ENCODE measurements at regions not wholly inside any gene's neighbourhood (a gene's known extent, or its start where the extent isn't known, plus 50 kb on each side); places are given as distances from the start of the nearest gene placed in this dataset.
"Not testable (repeated sequence)": the region's sequence is repeated elsewhere in the genome, so short reads cannot be mapped to it uniquely, and the experiment has no call there.

DNA sequence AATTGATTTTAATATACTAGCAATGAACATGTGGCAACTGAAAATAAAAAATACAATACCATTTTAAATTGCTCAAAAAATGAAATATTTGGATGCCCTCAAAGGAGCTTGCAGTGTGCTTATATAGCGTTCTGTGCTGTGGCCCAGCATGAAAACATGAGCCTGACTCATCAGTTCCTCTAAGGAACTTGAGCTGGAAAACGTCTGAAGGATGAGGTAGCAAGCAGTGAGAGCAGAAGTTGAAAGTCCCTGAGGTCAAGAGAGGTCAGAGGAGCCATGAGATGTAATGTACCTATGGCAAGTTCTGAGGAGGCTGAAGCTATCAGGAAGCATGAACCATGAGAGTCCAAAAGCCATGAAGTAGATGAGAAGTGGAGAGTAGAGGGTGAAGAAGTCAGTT, 59.7 kb downstream of the HMGB3 start:
- DNase-seq (ENCODE audit: low spot score): no peak

DNA sequence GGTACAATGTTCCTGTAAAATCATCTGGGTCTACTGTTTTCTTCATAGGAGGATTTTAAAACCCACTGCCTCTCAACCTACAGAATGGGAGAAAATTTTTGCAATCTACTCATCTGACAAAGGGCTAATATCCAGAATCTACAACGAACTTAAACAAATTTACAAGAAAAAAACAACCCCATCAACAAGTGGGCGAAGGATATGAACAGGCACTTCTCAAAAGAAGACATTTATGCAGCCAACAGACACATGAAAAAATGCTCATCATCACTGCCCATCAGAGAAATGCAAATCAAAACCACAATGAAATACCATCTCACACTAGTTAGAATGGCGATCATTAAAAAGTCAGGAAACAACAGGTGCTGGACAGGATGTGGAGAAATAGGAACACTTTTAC, 83.2 kb downstream of the HMGB3 start:
- not testable (repeated sequence) for DNase-seq (ENCODE audit: low spot score)

DNA sequence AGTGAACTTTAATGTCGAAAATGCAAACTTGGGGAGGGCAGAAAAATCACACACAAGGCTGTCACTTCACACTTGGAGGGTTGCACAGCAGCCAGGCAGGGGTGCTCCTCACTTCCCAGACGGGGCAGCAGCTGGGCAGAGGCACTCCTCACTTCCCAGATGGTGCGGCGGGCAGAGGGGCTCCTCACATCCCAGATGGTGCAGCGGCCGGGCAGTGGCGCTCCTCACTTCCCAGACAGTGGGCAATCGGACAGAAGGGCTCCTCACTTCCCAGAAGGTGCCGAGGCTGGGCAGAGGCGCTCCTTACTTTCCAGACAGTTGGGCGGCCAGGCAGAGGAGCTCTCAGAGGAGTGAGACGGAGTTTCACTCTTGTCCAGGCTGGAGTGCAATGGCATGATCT, 90.6 kb downstream of the HMGB3 start:
- no peak for DNase-seq (ENCODE audit: low spot score)

DNA sequence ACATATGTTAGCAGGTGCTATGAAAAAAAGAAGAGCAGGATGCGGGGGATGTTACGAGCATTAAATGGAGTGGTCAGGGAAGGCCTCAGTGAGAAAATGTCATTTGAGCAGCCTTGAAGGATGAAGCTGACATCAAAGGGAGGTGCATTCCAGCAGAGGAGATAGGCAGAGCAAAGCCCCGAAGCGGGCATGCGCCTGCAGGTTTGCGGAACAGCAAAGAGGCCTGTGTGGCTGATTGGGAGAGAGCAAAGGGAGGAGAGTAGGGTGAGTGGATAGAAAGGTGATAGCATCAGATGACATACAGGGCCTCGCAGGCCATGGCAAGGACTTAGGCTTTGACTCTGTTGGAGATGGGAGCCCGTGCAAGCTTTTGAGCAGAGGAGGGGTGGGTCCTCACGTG, 95.4 kb upstream of the GPR50 start:
- DNase-seq (ENCODE audit: low spot score): no peak

DNA sequence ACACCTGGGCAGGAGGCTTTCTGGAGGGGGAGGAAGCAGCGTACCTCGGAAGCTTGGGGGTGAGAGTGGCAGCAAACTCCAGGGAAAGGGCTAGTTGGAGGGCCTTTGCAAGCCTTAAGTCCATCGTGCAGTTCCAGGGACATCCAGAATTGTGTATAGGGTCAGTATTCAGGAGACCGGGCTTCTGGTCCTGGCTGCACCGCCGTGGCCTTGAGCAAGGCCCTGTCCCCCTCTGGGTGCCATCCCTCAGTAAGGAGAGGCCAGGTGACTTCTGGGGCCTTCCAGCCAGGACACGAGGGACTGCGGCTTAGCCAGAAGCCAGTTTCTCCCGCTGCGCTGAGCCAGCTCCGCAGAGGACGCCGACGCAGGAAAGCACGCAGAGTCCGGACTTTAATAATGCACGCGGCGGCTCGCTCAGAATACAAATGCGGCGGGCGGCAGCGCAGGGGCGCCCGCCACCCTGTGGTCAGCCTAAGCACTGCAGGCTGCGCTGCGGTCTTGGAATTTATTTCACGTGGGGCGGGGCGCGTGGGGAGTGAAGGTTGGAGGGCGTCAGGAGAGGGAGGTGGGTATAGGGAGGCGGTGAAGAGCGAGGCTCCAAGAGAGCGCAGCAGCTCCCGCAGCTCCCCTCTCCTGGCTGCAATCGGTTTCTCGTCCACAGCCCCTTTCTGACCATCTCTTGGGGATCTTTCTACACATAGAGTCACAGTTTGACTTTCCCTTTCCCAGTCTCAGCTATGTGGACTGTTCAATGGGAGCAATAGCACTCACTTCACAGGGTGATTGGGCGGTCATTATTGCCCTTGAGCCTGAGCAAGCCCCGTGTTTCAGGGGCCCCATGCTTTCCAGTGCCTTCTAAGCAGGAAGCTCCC, 94.1 kb upstream of the GPR50 start:
- peak; percentile 27 for DNase-seq (ENCODE audit: low spot score)

DNA sequence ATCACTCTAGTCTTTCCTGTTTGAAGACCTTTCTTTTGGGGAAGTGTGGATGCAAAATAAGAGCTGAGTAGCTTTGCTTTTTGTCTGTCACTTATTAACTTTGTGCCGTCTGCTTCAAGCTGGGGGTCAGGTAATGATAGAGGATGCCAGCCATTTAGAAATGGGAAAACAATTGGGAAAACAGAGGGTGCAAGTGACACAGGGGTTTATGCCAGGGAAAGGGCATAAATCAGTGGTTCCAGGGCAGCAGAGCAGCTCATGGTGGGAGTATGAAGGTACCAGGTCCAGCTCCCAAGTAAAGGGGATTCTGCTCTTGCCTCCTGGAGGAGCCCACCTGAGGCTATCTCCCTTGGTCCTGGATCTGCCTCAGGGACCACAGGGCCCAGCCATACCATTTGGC, 91.9 kb upstream of the GPR50 start:
- no peak for DNase-seq (ENCODE audit: low spot score)

DNA sequence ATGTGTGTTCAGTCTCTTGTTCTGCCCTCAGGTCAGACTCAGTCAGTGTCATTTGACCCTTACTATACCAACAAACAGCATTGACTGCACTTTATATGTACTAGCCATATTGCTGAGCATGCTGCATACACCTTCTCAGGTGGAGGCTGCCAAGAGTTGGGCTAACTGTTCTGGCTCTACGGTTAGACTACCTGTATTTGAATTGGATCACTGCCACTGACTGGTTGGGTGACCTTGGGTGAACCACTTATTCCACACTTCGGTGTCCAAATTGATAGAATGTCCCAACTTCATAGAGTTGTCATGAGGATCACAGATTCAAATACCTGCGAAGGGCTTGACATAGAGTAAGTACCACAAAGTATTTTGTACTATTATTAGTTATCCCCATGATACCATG, 91.2 kb upstream of the GPR50 start:
- no peak for DNase-seq (ENCODE audit: low spot score)

DNA sequence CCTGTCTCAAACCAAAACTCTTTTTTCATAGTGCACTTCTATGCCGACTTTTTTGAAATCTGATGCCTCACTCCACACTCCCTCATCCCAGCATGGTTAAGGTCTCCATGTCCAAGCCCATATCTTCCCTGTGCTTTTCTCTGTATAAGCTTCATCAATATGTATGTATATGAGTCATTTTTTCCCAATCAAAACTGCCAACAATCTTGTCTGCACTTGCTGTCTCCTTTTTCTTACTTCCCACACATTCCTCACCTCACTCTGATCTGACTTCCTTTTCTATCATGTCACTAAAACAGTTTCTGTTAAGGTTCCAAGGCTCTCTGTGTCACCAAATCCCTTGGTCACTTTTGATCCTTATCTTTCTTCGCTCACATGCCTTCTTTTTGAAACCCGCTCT, 88.2 kb upstream of the GPR50 start:
- DNase-seq (ENCODE audit: low spot score): no peak

DNA sequence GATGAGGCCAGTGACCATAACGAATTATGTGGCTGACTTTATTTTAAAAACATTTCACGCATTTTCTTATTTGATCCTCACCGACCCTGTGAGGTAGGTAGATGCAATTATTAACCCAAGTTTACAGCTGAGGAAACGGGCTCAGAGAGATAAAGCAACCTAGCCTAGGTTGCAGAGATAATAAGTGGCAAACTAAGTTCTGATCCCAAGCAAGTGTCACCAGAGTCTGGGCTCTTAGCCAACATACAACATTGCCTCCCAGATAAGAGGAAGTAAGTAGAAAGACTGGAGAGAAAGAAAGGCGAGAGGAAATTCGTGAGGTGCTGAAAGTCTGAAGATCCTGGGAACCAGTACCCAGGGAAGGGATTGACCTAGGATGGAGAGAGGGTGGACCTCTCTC, 77.4 kb upstream of the GPR50 start:
- DNase-seq (ENCODE audit: low spot score): no peak

DNA sequence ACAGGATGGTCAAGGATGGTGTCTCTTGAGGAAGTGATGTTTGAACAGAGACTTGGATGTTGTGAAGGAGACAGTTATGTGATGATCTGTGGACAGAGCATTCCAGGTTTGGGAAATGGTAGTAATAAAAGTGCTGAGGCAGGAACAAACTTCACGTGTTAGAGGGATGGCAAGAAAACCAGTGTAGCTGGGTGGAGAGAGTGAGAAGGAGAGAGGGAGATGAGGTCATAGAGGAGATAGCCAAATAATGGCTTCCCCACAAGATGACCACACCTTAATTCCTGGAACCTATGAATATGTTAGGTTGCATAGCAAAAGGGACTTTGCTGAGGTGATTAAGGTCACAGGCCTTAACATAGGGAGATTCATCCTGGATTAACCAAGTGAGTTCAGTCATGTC, 75.6 kb upstream of the GPR50 start:
- no peak for DNase-seq (ENCODE audit: low spot score)

DNA sequence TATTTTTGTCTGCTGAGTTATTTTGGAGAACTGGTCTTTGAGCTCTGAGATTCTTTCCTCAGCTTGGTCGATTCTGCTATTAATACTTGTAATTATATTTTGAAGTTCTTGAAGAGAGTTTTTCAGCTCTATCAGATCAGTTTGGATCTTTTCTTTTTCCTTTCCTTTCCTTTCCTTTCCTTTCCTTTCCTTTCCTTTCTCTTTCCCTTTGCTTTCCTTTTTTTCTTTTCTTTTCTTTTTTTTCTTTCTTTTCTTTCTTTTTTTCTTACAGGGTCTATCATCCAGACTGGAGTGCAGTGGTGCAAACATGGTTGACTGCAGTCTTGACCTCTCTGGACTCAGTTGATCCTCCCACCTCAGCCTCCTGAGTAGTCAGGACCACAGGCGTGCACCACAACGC, 63.2 kb upstream of the GPR50 start:
- DNase-seq (ENCODE audit: low spot score): not testable (repeated sequence)

All from globus pallidus (tissue), 1 donor.